NT2/D1 (cell line): ENCODE measurements at regions not wholly inside any gene's neighbourhood (a gene's known extent, or its start where the extent isn't known, plus 50 kb on each side); places are given as distances from the start of the nearest gene placed in this dataset.

Source experiments
- SUZ12 ChIP-seq: IDR thresholded peaks from 2 replicates; pipeline ENCODE4 v1.6.1; 2011; ENCODE audit not compliant: insufficient read length, insufficient read depth; ENCODE audit errors: extremely low read depth
- YY1 ChIP-seq: IDR thresholded peaks from 2 replicates; pipeline ENCODE4 v1.6.1; 2011; ENCODE audit not compliant: insufficient read length, insufficient read depth
- ZNF274 ChIP-seq: IDR thresholded peaks from 2 replicates; pipeline ENCODE4 v1.6.1; 2011; ENCODE audit warnings: mild to moderate bottlenecking, low read depth, low read length

DNA sequence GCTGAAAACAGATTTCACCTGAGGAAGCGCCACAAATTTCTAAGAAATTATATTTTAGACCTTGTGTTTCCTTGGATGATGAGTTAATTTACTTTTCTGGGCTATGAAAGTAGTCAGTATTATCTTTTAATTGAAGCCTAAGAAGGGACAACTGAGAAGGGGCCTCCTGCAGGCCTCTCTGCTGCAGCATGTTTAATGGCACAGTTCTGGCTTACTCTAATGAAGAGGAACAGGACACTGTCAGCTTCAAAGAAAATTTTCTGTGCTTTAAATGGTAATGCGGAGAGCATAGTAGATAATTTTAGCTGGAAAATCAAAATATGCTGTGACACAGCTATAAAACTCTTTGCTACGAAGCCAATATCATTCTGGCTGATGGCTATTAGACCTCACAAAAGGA is 167.4 kb downstream of the HDGFL1 start:
- TF ChIP-seq YY1 = no peak
- TF ChIP-seq SUZ12 = no peak
- TF ChIP-seq ZNF274 = no peak
